ENCODE measurements at regions not wholly inside any gene's neighbourhood (a gene's known extent, or its start where the extent isn't known, plus 50 kb on each side); places are given as distances from the start of the nearest gene placed in this dataset.

DNA sequence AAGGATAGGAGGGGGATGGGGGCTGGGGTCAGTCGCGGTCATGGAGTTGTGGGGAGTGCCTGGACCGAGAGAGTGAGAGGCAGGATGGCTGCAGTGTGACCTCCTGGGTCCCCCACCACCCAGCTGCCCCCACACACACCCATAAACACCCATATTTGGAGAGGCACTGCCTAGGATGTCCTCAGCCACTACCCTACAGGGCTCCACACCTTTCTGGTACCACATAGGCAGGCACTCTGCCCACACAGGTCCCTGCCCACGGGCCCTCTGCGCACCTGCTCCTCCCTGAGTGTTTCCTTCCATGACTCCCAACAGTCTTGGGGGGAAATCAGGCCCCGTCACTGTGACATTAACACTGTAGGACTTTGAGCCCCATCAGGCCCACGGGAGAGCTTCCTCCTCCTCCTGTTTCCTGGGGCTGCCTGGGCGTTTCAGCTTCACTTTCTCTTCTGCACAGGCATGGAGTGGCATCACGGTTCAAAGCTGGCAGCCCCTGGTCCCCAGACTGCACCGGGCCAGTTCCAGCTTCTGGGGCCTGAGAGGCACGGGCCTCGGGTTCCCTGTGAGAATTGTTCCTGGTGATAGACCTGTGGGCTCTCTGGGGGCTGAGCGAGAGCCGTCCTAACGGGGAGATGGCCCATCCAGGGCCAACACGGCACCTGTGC, 207.0 kb upstream of the C14orf180 start:
- Histone ChIP-seq H3K36me3 (ENCODE audit: control insufficient read depth, insufficient read depth, low read length) (no peaks in the 10 kb centered on the region), H3K4me3 (ENCODE audit: low read depth, low read length) (no peak overlapping the region), H3K4me1 (ENCODE audit: control insufficient read depth, insufficient read depth, low read length, poor library complexity, severe bottlenecking) (no peaks in the 10 kb centered on the region), H3K27ac (ENCODE audit: insufficient read depth, low read length, poor library complexity, severe bottlenecking) (no peak overlapping the region), H3K27me3 (ENCODE audit: control insufficient read depth, insufficient read depth, low read length) (no peaks in the 10 kb centered on the region), H3K9me3 (ENCODE audit: control insufficient read depth in 2 of 2, low read length in 2 of 2) (no peaks in the 10 kb centered on the region)
- H3K27ac Mint-ChIP-seq = peak overlapping the region in 1 of 3 donors; percentile 42
- ATAC-seq (ENCODE audit: low read depth in 2 of 2) (no peak), DNase-seq (no peak)
- H3K27me3 Mint-ChIP-seq = peaks cover 11% of the 10 kb centered on the region
- H3K4me1 Mint-ChIP-seq = peaks cover 0 to 2% (median 0%) of the 10 kb centered on the region in 4 donors
- H3K36me3 Mint-ChIP-seq = no peaks in the 10 kb centered on the region
- H3K4me3 Mint-ChIP-seq = peak overlapping the region in 1 of 4 donors; percentile 24
- H3K9me3 Mint-ChIP-seq = no peaks in the 10 kb centered on the region

GRCh38 chr14:104373055-104373854, 206.3 kb upstream of the C14orf180 start:
- H3K4me1 Mint-ChIP-seq = peaks cover 0 to 2% (median 0%) of the 10 kb centered on the region in 4 donors
- peaks cover 11% of the 10 kb centered on the region for H3K27me3 Mint-ChIP-seq
- no peaks in the 10 kb centered on the region for H3K27me3 ChIP-seq (ENCODE audit: control insufficient read depth, insufficient read depth, low read length)
- H3K36me3 Mint-ChIP-seq = no peaks in the 10 kb centered on the region
- no peaks in the 10 kb centered on the region for H3K4me1 ChIP-seq (ENCODE audit: control insufficient read depth, insufficient read depth, low read length, poor library complexity, severe bottlenecking)
- H3K4me3 Mint-ChIP-seq = peak overlapping the region in 1 of 4 donors; percentile 24
- H3K27ac ChIP-seq (ENCODE audit: insufficient read depth, low read length, poor library complexity, severe bottlenecking) = no peak overlapping the region
- no peaks in the 10 kb centered on the region for H3K9me3 ChIP-seq (ENCODE audit: control insufficient read depth in 2 of 2, low read length in 2 of 2)
- H3K36me3 ChIP-seq (ENCODE audit: control insufficient read depth, insufficient read depth, low read length) = no peaks in the 10 kb centered on the region
- H3K27ac Mint-ChIP-seq = peak overlapping the region in 1 of 3 donors; percentile 31
- H3K4me3 ChIP-seq (ENCODE audit: low read depth, low read length) = no peak overlapping the region
- no peaks in the 10 kb centered on the region for H3K9me3 Mint-ChIP-seq
- DNase-seq (no peak), ATAC-seq (ENCODE audit: low read depth in 2 of 2) (no peak)

- Mint-ChIP-seq H3K9me3 (peaks cover 0 to 3% (median 0%) of the 10 kb centered on the region in 7 donors), H3K27me3 (peaks cover 11% of the 10 kb centered on the region), H3K27ac (peak overlapping the region in 1 of 3 donors; percentile 71), H3K4me3 (no peak overlapping the region), H3K36me3 (no peaks in the 10 kb centered on the region), H3K4me1 (peaks cover 0 to 2% (median 0%) of the 10 kb centered on the region in 4 donors)
- H3K27me3 ChIP-seq (ENCODE audit: control insufficient read depth, insufficient read depth, low read length) = no peaks in the 10 kb centered on the region
- no peak overlapping the region for H3K27ac ChIP-seq (ENCODE audit: insufficient read depth, low read length, poor library complexity, severe bottlenecking)
- H3K36me3 ChIP-seq (ENCODE audit: control insufficient read depth, insufficient read depth, low read length) = no peaks in the 10 kb centered on the region
- DNase-seq = no peak
- no peaks in the 10 kb centered on the region for H3K4me1 ChIP-seq (ENCODE audit: control insufficient read depth, insufficient read depth, low read length, poor library complexity, severe bottlenecking)
- no peak overlapping the region for H3K4me3 ChIP-seq (ENCODE audit: low read depth, low read length)
- H3K9me3 ChIP-seq (ENCODE audit: control insufficient read depth in 2 of 2, low read length in 2 of 2) = no peaks in the 10 kb centered on the region
- no peak for ATAC-seq (ENCODE audit: low read depth in 2 of 2)
These were observed 205.5 kb upstream of the C14orf180 start for GRCh38 chr14:104373855-104374717.

DNA sequence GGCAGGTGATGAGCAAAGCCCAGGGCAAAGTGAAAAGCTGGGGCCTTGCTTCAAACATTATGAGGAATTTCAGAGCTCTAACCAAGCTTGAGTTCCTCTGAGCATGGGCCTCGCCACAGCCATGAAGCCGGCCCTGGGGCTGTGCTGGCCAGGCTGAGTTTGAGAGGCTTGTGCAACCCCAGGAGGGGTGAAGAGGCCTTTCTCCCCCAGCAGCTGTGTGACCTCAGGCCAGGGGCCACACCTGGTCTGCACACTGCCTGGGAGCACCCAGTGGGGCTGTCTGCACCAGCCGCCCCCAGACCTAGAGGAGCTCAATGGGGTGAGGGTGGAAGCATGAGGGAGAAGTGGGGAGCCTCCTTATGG, 204.9 kb upstream of the C14orf180 start:
- ATAC-seq (ENCODE audit: low read depth in 2 of 2) = no peak
- Mint-ChIP-seq H3K27me3 (peaks cover 11% of the 10 kb centered on the region), H3K36me3 (no peaks in the 10 kb centered on the region), H3K27ac (no peak overlapping the region), H3K4me3 (no peak overlapping the region), H3K4me1 (peaks cover 0 to 2% (median 0%) of the 10 kb centered on the region in 4 donors), H3K9me3 (peaks cover 0 to 9% (median 0%) of the 10 kb centered on the region in 7 donors)
- Histone ChIP-seq H3K27me3 (ENCODE audit: control insufficient read depth, insufficient read depth, low read length) (no peaks in the 10 kb centered on the region), H3K4me1 (ENCODE audit: control insufficient read depth, insufficient read depth, low read length, poor library complexity, severe bottlenecking) (no peaks in the 10 kb centered on the region), H3K27ac (ENCODE audit: insufficient read depth, low read length, poor library complexity, severe bottlenecking) (no peak overlapping the region), H3K9me3 (ENCODE audit: control insufficient read depth in 2 of 2, low read length in 2 of 2) (no peaks in the 10 kb centered on the region), H3K36me3 (ENCODE audit: control insufficient read depth, insufficient read depth, low read length) (no peaks in the 10 kb centered on the region), H3K4me3 (ENCODE audit: low read depth, low read length) (no peak overlapping the region)
- no peak for DNase-seq

- ATAC-seq (ENCODE audit: low read depth in 2 of 2) (no peak), DNase-seq (no peak)
- no peaks in the 10 kb centered on the region for H3K36me3 Mint-ChIP-seq
- peaks cover 11% of the 10 kb centered on the region for H3K27me3 Mint-ChIP-seq
- H3K27ac Mint-ChIP-seq = peak overlapping the region in 1 of 3 donors; percentile 74
- Histone ChIP-seq H3K36me3 (ENCODE audit: control insufficient read depth, insufficient read depth, low read length) (no peaks in the 10 kb centered on the region), H3K27me3 (ENCODE audit: control insufficient read depth, insufficient read depth, low read length) (no peaks in the 10 kb centered on the region), H3K4me3 (ENCODE audit: low read depth, low read length) (no peak overlapping the region), H3K4me1 (ENCODE audit: control insufficient read depth, insufficient read depth, low read length, poor library complexity, severe bottlenecking) (no peaks in the 10 kb centered on the region), H3K9me3 (ENCODE audit: control insufficient read depth in 2 of 2, low read length in 2 of 2) (peaks cover under 1 to 1% of the 10 kb centered on the region in 2 experiments), H3K27ac (ENCODE audit: insufficient read depth, low read length, poor library complexity, severe bottlenecking) (no peak overlapping the region)
- H3K4me1 Mint-ChIP-seq = peaks cover 0 to 2% (median 0%) of the 10 kb centered on the region in 4 donors
- no peak overlapping the region for H3K4me3 Mint-ChIP-seq
- peaks cover 0 to 15% (median 2%) of the 10 kb centered on the region in 7 donors for H3K9me3 Mint-ChIP-seq
These were observed 203.9 kb upstream of the C14orf180 start for GRCh38 chr14:104375551-104376201.

GRCh38 chr14:104376202-104377140, 203.1 kb upstream of the C14orf180 start:
- H3K27ac ChIP-seq (ENCODE audit: insufficient read depth, low read length, poor library complexity, severe bottlenecking) = no peak overlapping the region
- Mint-ChIP-seq H3K9me3 (peaks cover 0 to 22% (median 2%) of the 10 kb centered on the region in 7 donors), H3K36me3 (no peaks in the 10 kb centered on the region), H3K4me1 (peaks cover 0 to 2% (median 0%) of the 10 kb centered on the region in 4 donors), H3K27me3 (peaks cover 15% of the 10 kb centered on the region), H3K4me3 (no peak overlapping the region), H3K27ac (no peak overlapping the region)
- ATAC-seq (ENCODE audit: low read depth in 2 of 2) = no peak
- no peaks in the 10 kb centered on the region for H3K36me3 ChIP-seq (ENCODE audit: control insufficient read depth, insufficient read depth, low read length)
- no peak for DNase-seq
- peaks cover 8 to 9% of the 10 kb centered on the region in 2 experiments for H3K9me3 ChIP-seq (ENCODE audit: control insufficient read depth in 2 of 2, low read length in 2 of 2)
- no peaks in the 10 kb centered on the region for H3K4me1 ChIP-seq (ENCODE audit: control insufficient read depth, insufficient read depth, low read length, poor library complexity, severe bottlenecking)
- H3K4me3 ChIP-seq (ENCODE audit: low read depth, low read length) = no peak overlapping the region
- no peaks in the 10 kb centered on the region for H3K27me3 ChIP-seq (ENCODE audit: control insufficient read depth, insufficient read depth, low read length)
